Smooth muscle cell of the brain vasculature (primary cell): ENCODE measurements at regions not wholly inside any gene's neighbourhood (a gene's known extent, or its start where the extent isn't known, plus 50 kb on each side); places are given as distances from the start of the nearest gene placed in this dataset.
"Not testable (repeated sequence)": the region's sequence is repeated elsewhere in the genome, so short reads cannot be mapped to it uniquely, and the experiment has no call there.

Experiments used
- DNase-seq: peaks from one replicate; pipeline ENCODE4 v3.0.0-alpha.2; 2012; ENCODE audit warnings: low read depth, low spot score

DNA sequence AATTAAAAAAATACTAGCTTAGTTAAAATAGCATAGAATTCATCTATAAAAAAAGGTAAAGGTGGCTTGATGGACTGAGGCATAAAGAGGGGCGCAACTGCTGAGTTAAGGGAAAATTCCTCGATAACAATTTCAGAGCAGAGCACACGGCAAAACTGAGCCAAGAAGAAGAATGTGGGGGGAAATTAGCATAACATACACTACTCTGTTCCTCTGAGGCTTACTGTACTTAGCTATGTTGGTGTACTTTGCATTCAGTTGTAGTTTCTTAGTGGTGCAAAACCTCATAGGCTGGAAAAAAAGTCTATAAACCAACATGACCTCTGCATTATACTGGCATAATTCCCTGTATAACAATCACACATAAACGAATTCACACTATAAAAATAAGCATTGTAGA lies 357.9 kb upstream of the LRRC3B start:
- no peak for DNase-seq

DNA sequence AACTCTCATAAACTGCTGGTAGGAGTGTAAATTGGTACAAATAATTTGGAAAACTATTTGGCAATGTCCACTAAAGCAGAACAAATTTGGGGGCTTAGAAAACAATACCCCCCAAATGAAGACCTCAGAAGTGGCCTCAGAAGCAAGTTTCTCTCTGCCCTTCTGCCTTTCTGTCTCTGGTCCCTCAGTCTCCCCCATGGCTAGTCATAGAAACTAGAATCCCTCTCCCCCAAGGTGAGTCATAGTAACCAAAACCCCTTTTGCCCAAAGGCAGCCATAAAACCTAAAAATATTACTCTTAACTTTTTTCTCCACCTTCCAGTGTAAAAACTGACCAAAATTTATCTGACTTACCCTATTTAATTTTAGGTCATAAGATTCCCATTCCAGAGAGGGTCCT lies 350.7 kb upstream of the LRRC3B start:
- no peak for DNase-seq

DNA sequence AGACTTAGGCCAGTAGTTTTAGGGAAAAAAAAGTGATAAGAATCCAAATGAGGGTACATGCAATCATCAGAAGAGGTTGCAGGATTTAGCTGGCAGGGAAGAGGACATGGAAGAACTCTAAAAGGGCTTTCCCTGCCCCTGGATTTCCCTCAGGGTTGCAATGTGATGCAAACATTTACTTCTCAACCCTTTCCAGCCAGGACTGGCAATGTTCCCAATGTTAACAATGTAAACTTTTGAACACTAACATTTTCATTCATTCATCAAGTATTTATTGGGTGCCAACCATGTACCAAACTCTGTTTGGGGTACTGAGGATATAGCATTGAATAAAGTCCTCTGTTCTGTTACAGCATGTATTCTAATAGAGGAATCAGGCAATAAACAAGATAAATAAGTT lies 349.4 kb upstream of the LRRC3B start:
- no peak for DNase-seq

DNA sequence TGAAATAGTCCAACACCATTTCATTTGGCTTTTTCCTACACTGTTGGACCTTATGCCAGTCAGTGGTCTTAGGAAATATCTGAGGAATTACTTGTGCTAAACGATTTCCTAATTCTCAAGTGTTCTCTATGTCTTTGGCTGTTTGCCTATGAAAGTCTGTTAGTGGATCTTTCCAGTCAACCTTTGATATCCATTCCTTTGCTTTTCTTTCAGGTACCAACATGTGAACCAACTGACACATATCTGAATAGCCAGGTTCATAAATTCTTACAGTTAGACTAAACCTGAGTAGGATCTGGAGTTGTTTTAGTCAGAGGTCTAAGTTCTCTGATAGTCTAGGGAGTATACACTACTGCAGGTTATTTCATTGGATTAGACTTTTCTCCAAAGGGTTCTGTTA lies 343.5 kb upstream of the LRRC3B start:
- no peak for DNase-seq

DNA sequence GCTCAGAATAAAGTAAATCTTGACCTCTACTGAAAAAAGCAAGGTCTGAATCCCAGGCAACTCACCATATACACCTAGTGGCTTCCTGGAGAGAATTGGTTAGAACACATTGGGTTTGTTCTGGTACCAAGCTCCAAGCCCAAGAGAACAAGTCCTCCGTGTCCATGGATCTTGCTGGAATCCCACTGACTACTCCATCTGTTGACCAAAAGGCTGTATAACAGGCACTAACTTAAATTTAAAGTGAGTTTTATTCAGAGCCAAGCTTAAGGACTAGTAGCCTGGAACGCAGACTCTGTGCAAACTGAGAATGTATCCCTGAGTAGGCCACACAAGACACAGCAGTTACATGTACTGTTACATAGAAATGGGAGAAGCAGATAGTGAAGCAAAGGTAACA lies 342.1 kb upstream of the LRRC3B start:
- DNase-seq = no peak

DNA sequence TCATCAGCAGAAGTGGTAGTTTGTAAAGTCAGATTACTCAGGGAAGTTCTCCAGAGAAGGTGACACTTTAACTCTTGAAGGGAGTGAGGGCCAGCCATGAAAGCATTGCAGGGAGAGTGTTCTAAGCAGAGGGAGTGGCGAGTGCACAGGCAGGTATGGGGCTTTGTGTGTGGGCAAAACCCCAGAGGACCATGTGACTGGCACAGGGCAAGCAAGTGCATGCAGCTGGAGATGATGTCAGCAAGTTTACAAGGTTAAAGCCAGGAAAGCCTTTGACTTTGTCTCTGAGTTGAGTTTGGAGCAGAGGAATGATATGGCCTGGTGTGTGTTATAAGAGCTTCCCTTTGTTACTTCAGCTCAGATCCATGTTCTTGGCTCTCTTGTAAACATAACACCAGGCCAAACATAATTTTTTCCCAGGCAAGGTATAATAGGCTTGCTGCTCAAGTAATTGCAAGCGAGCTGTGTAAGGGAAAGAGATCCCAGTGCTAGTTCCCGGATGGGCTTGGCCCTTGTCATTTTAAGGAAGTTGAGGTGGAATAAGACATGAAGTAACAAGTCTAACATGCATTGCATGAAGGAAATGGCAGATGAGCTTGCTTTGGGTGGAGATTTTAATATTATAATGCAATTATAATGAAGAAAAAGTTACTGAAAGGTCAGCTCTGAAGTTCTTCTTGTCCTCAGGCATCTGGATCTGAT lies 341.1 kb upstream of the LRRC3B start:
- DNase-seq = no peak

DNA sequence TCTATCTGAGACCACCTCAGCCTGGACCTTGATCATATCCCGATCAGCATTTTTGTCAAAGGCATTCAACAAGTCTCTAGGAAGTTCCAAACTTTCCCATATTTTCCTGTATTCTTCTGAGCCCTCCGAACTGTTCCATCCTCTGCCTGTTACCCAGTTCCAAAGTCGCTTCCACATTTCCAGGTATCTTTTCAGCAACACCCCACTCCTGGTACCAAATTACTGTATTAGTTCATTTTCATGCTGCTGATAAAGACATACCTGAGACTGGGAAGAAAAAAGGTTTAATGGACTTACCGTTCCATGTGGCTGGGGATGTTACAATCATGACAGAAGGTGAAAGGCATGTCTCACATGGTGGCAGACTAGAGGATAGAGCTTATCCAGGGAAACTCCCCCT lies 338.1 kb upstream of the LRRC3B start:
- DNase-seq = not testable (repeated sequence)

DNA sequence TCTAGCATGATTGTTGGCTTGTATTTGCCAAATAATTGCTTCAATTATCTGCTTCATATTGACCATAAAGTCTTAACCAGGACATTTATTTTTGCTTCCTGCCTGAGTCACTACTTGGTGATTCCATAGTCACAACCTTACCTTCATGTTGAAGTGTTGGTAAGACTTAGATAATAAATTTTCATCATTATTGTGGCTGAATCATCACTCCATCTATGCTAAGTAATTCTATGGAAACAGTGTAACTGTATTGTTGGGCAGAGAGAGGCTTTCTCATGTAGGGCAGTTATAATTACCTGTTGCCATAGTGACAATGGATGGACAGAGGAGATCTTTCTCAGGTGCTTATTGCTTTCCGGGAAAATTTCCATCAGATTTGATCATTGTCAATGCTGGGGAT lies 330.7 kb upstream of the LRRC3B start:
- no peak for DNase-seq

DNA sequence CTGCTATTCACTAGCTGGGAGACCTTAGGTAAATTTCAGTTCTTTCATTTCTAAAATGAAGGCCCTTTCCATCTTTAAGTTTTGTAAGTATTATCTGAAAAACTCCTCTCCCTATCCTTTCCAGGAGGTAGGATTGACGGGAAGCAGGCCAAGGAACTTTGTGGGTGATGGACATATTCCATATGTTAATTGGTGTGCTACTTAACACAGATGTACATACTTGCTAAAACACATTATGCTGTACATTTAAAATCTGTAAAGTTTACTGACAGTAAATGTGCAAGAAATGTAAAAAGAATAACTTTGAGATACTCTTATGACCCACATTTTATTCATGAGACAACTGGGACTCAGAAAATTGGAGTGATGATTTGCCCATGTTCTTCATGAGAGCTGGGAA lies 329.8 kb upstream of the LRRC3B start:
- no peak for DNase-seq

DNA sequence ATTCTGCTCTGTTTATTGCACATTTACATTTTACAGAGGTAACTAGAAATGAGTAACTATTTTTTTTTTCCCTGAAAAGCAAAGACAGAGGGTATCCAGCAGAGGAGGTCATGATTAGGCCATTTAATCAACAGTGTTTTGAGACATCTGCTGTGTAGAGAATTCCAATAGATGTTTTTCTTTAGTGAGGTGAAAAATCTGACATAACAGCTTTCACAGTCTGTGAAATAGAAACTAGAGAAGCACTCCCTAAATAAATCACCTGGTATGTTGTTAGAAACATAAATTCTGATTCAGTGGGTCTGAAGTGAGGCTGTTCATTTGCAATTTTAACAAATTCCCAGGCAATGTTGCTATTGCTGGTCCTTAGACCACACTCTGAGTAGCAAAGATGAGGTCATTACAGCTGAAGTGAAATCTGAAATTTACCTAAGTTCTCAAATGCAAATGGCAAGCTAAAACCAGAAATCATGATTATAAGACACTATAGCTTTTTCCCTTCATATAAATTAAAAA lies 329.2 kb upstream of the LRRC3B start:
- DNase-seq = no peak

DNA sequence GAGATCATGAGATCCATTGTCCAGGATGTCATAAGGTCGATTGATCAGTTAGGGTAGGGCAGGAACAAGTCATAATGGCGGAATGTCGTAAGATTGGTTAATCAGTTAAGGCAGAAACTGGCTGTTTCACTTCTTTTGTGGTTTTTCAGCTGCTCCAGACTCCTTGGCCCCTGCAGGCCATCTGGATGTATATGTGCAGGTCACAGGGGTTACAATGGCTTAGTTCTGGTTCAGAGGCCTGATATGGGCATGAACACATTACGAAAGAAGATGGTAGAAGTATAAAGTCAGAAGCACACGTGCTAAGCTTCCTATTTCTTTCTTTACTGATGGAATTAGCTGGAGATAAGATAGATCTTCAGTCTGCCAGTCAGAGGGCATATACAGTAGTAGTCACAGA lies 315.4 kb upstream of the LRRC3B start:
- DNase-seq = no peak

DNA sequence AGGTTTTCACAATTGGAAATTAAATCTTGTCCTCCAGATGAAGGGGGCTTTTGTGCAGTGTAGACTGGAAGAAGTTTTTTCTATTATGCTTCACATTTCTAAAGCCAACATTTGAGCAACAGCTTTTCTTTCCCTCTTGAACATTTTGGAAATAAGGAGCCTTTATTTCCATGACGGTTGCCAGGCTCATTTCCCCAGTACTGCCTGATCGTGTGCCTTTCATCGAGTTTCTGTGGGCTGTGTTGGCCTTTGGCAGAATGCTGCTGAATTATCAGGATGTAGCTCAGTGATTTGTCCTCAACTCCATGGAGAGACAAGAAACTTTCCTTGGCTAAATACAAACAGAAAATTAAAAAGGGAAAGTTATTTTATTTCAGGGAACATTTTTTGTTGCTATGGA lies 314.8 kb upstream of the LRRC3B start:
- no peak for DNase-seq

DNA sequence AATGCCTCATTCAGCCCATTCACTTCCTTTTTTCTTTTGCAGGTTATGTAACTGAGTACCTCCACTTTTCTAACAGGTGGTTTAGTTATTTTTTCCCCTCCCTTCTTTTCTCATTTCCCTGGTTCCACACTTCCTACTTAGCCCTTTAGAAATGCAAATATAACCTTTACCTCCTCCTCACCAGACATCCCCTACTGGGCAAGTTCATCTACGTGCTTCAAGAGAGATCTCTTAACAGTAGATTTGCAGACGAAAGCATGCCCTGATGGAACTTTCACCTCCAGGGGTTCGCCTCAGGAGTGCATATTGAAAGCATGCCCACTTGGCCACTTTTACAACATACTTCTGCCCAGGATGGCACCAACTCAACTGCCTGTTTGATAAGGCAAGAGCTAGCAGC lies 314.1 kb upstream of the LRRC3B start:
- DNase-seq = no peak

DNA sequence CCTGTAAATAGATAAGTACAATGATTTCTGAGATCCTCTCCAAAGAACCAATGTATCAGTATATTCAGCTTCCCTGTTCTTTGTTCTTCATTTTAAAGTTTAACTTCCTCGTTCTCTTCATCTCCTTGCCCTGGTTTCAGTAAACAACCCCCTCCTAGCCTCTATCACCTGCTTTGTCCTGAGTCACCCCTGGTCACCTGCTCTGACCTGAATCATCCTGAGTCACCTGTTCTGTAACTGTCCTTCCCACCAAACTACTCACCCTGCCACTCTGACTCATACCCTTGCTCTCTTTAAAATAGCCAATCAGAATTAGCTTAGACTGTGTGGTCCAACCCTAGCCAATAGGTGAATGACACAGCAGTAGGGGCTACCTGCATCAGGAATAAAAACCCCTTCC lies 313.0 kb upstream of the LRRC3B start:
- DNase-seq = not testable (repeated sequence)

DNA sequence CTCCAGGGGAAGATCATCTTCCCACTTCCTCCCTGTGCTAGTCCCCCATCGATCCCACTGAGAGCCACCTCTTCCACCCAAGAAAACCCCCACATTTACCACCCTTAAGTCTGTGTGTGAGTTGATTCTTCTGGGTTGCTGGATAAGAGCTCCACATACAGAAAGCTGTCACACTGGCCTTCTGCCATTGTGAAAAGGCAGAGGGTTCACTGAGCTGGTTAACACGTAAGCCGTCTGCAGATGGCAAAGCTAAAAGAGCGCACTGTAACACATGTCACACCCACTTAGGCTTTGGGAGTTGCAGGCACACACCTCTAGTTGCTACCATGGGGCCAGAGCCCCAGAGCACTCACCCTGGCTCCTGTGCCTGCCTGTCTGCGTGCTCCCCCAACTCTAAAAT lies 309.8 kb upstream of the LRRC3B start:
- DNase-seq = no peak

DNA sequence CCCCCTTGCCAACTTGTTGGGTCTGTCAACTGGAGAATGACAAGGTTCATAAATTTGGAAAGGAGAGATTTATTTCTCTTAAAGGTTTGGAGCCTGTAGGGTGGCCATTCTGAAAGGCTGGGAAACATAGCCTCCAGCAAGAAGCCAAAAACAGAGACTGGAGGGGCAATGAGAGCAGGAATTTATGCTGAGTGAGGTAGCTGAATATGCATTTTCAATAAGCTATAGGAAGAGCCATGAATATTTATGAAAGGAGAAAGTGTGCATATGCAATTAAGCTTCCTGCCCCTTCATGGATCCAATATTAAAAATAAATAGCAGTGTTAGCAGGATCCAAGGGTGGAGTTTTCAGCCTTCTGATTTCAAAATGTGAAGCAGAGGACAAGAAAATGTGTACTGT lies 306.1 kb upstream of the LRRC3B start:
- no peak for DNase-seq

DNA sequence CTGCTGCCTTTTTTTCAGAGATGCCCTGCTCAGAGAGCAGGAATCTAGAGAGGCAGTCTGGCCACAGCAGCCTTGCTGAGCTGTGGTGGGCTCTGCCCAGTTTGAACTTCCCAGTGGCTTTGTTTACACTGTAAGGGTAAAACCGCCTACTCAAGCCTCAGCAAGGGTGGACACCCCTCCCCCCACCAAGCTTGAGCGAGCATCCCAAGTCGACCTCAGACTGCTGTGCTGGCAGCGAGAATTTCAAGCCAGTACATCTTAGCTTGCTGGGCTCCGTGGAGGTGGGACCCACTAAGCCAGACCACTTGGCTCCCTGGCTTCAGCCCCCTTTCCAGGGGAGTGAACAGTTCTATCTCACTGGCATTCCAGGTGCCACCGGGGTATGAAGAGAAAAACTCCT lies 298.8 kb upstream of the LRRC3B start:
- not testable (repeated sequence) for DNase-seq

DNA sequence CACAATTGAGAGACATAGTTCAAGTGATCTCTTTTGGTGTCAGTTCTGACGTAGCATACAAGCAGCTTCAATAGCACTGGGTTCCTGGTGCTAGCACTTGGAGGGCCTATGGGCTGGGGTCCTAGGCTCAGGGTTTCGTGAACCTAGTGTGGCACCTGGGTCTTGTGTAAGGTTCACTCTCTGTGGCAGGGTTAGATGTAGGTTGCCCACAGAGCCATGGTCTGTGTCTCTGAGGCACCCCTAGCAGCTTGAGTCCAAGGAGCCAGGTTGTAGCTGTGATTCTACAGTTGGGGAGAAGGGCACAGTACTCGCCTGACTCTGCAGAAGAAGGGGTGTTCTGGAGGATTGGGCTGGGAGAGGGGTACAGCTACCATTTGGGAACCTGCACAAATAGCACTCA lies 282.6 kb upstream of the LRRC3B start:
- DNase-seq = no peak

DNA sequence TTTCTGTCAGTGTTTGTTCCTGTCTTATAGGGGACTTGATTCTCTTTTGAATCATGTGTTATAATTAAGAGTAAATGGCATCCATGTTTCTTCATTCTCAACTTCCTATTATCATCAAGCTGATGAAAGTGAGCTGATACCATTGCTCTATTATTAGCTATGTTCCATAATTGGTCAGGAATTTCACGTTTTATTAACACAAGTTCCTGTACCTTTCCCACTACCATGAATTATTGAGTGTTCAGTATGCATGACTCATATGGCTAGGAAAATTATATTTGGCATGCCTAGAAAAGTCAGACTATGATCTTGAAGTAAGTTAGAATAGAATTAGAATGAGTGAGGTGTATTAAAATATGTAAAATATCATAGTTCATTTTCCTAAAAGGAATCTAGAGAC lies 278.9 kb upstream of the LRRC3B start:
- DNase-seq = no peak

DNA sequence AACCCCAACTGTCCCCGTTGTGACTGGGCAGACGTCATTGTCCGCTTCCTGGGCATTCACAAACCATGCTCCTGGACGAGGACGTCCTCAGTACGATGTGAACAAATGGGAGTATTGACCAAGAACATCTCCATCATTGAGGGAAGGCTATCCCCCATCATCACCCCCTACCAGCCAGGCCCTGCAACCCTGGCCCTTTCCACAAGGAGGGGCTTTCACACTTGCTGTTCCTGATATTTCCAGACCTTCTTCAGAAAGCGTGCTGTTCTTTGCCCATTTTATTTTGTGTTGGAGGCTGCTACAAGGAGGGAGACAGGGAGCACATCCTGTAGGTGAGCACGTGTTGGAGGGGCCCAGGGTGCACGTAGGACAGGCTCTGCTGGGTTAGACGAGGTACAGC lies 277.0 kb upstream of the LRRC3B start:
- DNase-seq = no peak

DNA sequence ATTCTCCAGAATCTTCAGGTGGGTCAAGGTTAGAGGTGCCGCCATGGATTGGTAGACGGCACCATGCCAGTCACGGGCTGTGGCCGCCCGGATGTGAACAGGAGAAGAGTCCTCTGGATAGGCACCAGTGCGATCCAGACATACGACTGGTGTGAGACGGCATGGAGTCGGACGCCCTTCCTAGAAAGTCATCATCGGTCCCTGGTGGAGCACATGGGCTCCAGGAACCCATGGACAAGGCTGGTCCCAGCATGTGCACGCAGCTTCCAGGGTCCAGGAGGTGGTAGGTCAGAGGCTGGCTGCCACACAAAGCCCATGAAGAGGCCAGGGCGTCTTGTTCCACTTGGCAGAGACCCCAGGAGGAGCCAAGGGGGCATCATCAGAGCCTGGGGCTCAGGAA lies 276.1 kb upstream of the LRRC3B start:
- no peak for DNase-seq

DNA sequence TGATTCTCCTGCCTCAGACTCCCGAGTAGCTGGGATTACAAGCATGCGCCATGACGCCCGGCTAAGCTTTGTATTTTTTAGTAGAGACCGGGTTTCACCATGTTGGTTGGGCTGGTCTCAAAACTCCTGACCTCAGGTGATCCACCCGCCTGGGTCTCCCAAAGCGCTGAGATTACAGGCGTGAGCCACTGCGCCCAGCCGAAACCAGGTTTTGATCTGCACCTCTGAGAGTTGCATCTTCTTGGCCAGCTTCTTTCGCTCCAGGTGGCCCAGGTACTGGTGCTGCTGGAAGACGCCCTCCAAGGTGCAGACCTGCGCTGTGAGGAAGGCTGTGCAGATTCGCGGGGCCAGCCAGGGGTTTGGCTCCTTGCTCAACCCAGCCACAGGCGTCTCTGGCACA lies 275.4 kb upstream of the LRRC3B start:
- DNase-seq = no peak

DNA sequence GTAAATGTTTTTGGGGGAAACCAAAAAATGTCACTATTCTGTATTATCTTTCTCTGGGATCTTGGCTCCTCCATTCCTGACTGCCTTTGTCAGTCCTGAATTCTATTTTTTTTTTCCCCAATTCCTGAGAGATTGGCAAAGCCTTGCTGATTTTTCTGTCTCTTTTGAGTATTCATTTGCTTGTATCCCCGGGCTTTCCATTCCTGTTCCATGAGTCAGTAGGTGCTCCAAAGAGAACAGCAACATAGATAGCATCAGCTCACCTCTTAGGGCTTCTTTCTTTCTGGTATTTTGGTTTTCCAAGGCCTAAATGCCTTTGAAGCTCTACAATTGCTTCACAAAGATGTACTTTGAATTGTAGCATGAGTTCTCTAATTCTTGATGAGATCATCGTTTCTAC lies 271.7 kb upstream of the LRRC3B start:
- DNase-seq = no peak

DNA sequence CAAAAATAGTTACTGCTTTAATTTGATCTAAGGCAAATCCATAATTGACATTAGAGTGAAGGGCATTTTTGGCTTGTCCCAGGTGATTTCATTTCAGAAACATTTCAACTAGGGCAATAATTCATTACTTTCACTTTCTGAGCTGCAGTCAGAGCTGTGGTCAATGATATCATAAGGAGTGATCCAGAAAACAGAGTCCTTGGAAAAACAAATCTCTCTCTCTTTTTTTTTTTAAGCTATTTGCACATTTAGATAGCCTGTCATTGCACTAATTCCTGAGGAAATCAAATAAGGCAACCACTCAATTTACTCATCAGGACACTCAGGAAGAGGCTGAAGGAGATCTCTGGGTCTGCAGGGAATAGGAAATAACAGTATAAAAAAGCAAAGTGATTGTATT lies 269.5 kb upstream of the LRRC3B start:
- DNase-seq = no peak
